8988T (cell line): ENCODE measurements at regions not wholly inside any gene's neighbourhood (a gene's known extent, or its start where the extent isn't known, plus 50 kb on each side); places are given as distances from the start of the nearest gene placed in this dataset.
"Not testable (repeated sequence)": the region's sequence is repeated elsewhere in the genome, so short reads cannot be mapped to it uniquely, and the experiment has no call there.

Source experiments
- DNase-seq: peaks from one replicate; pipeline ENCODE4 v3.0.0; 2011

DNA sequence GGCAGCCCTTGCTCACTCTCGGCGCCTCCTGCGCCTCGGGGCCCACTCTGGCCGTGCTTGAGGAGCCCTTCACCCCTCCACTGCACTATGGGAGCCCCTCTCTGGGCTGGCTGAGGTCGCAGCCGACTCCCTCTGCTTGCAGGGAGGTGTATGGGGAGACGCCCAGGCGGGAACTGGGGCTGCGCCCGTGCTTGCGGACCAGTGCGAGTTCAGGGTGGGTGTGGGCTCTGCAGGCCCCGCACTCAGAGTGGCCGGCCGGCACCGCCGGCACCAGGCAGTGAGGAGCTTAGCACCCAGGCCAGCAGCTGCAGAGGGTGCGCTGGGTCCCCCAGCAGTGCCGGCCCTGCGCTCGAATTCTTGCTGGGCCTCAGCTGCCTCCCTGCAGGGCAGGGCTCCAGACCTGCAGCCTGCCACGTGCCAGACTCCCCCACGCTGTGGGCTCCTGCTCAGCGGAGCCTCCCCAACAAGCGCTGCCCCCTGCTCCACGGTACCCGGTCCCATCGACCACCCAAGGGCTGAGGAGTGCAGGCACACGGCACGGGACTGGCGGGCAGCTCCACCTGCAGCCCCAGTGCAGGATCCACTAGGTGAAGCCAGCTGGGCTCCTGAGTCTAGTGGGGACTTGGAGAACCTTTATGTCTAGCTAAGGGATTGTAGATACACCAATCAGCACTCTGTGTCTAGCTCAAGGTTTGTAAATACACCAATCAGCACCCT lies 54.0 kb upstream of the WWC2 start:
- DNase-seq, result not testable (repeated sequence)

DNA sequence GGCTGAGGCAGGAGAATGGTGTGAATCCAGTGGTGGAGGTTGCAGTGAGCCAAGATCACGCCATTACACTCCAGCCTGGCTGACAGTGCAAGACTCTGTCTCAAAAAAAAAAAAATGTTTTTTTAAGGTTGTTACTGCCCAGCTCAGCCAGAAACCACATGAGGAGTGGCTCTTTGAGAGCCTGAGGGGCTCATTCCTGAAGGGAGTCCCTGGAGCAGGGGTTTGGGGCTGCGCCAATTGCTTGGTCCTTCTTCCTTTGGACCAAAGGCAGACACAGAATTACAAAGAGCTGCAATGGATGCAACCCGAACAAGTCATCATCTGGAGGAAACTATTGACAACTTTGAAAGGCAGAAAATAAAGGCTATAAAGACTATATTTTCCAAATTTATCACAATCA lies 60.6 kb upstream of the WWC2 start:
- no peak for DNase-seq

DNA sequence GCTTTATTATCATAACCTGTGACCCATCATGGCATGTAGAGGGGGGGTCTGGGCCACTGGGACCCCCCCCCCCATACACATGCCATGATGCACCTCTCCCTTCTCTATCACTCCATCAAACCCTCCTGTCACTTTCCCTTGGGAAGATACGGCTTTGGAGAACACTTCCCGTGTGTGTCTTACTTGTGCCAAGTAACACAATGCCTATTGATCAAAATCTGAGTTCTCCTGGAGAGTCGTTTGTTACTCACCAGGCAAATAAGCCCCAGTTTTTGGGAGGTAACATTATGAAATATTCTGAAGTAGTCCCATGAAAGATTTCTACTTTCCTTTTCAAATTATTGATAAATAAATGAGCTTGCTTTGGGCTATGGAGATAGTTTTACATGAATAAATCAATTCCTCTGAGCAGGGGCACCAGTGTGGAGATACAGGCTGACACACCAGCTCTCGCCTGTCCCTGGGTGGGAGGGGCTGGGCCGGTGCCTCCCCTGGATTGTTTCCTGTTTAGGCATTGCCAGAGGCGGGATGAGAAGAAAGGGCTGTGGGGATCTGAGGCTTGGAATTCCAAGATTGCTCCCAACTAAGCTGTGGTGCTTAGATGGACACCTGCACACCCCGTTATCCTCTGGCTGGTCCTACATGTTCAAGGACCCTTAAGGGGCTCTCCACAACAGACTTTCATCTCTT lies 63.2 kb upstream of the WWC2 start:
- no peak for DNase-seq

DNA sequence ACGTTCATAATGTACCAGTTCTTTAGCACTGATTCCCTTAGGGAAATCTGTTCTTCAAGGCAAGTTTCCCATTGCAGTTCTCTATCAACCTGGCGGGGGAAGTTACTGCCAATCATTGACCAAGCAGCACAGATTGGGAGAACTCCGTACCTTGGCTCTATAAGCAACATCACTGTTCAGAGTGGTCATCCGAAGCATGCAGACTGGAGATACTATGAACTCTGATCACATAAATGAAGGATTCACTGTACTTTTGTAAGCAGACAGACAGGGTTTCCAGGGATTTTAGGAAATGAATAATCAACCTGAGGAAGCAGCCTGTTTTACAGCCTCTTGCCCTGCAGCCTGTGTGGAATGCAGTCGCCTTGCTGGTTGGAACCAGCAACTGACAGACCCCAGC lies 63.8 kb upstream of the WWC2 start:
- no peak for DNase-seq

- no peak for DNase-seq
Observed at GRCh38 chr4:183030823-183031222, 68.2 kb upstream of the WWC2 start.

- DNase-seq, result no peak
Observed at GRCh38 chr4:183030309-183030708, 68.7 kb upstream of the WWC2 start.

- DNase-seq, result no peak
Observed at GRCh38 chr4:183029365-183029764, 69.7 kb upstream of the WWC2 start.

GRCh38 chr4:183026701-183027100 lies 72.4 kb upstream of the WWC2 start:
- no peak for DNase-seq

DNA sequence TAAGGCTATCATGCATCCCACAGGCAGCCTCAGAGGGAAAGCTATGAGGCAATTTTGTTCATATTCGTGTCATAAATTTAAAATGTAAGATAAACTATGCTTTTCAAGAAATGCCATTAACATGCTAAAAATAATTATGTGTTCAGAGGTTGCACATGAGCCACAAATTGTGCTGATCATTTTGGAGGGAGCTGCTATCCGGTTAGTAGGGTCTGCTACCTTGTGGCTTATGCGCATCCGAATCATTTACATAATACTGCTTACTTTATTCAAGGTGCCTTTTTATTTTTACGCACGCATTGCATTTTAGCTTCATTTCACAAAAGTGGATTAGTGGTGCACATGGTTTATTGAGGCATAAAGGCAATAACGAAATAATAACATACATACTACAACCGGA lies 76.4 kb upstream of the WWC2 start:
- DNase-seq, result no peak

GRCh38 chr4:183017962-183018361 lies 81.1 kb upstream of the WWC2 start:
- DNase-seq, result no peak

DNA sequence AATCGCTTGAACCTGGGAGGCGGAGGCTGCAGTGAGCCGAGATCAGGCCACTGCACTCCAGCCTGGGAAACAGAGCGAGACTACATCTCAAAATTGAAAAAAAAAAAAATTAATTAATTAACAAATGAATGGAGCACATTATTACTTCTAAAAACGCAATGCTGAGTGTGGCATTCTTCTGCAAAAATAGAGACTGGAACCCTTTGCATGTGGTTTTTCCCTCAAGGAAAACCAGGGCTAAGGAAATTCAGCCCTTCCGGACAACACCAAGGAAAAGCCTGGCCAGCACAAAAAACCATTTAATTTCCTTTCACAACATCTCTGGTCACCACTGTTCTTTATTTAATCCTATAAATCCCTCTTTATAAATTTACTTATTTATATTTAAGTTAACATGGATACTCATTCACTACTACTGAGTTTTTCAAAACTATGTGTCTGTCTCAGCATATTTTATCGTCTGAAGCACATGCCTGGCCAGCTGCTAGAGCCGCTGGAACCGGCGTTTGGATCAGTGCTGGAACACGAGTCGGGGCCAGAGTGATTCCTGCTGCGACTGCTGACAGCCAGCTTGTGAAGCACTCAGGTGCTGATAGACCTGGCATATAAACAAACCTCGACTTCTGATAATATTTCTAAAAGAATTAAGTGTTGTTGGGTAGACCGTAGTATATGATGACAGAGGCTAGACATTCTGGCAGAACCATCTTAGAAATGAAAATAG lies 84.5 kb upstream of the WWC2 start:
- no peak for DNase-seq

DNA sequence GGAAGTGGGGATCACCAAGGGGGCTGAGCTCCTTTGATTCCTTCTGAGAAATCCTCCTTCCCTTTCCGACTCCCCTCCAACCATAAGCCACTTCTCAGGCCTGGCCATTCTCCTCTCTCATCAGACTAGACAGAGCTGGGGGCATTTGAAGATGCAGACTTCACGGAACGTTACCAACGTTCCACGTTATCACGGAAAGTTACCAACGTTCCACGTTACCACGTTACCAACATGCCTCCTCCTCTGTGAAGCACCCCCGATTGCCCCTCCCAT lies 85.4 kb upstream of the WWC2 start:
- no peak for DNase-seq

GRCh38 chr4:183012879-183013729 lies 86.0 kb upstream of the WWC2 start:
- DNase-seq, result no peak

DNA sequence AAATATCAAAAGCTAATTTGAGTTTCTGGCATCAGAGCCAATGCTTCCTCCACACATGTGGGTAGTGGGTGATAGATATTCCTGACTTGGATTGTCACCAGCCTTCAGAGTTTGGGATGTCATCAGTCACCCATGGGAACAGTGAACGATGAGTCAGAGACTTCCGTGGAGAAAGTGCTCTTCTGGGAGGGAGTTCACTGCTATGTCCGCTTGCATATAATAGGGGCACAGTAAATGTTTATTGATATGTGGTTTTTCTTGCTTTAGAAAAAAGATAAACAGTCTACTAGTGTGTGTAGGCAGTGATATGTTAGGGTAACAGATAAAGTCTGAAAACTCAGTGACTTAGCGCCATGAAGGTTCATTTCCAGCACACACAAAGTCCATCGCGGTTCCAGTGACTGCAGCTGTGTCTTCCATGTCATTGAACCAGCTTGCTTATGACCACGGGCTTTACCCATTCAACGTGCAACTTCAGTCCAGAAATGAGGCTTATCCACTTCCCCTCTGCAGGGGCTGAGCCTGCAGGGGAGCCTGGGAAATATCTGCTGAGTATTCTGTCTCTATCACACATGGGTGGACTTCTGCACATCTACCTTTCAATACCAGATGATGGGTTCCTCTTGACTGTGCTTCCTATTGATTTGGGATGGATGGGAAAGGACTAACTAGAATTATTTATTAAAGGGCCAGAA lies 87.7 kb upstream of the WWC2 start:
- DNase-seq, result no peak

- DNase-seq, result no peak
Observed at GRCh38 chr4:183008492-183008891, 90.6 kb upstream of the WWC2 start.

- DNase-seq, result not testable (repeated sequence)
Observed at GRCh38 chr4:183004370-183004769, 87.2 kb upstream of the DCTD start.

DNA sequence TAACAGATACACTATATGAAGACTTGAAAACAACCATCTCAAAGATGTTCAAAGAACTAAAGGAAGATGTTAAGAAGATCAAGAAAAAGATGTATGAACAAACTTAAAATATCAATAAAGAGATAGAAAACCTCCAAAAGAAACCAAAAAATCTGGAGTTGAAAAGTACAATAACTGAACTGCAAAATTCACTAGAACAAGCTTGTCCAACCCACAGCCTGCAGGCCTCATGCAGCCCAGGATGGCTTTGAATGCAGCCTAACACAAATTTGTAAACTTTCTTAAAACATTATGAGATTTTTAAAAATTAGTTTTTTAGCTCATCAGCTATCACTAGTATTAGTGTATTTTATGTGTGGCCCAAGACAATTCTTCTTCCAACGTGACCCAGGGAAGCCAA lies 77.0 kb upstream of the DCTD start:
- DNase-seq, result no peak

- no peak for DNase-seq
Observed at GRCh38 chr4:182978152-182978827, 61.1 kb upstream of the DCTD start.

- peak; percentile 18 for DNase-seq
Observed at GRCh38 chr4:182975806-182976205, 58.6 kb upstream of the DCTD start.

- no peak for DNase-seq
Observed at GRCh38 chr4:182973941-182974340, 56.8 kb upstream of the DCTD start.

GRCh38 chr4:182973511-182973911 lies 56.3 kb upstream of the DCTD start:
- DNase-seq, result no peak

GRCh38 chr4:182971702-182972101 lies 54.5 kb upstream of the DCTD start:
- DNase-seq, result no peak
